ENCODE measurements at regions not wholly inside any gene's neighbourhood (a gene's known extent, or its start where the extent isn't known, plus 50 kb on each side); places are given as distances from the start of the nearest gene placed in this dataset.

GRCh38 chr12:78406213-78406612 is 458.4 kb upstream of the SYT1 start:
- H3K27me3 ChIP-seq (ENCODE audit: control insufficient read depth, insufficient read depth, low read length): no peaks in the 10 kb centered on the region
- no peaks in the 10 kb centered on the region for H3K36me3 ChIP-seq (replicated peaks; ENCODE audit: control insufficient read depth, insufficient read depth, low read length)
- no peak overlapping the region for H3K4me3 ChIP-seq (ENCODE audit: insufficient read depth, low read depth, low read length)
- no peak for DNase-seq

- Histone ChIP-seq H3K36me3 (replicated peaks; ENCODE audit: control insufficient read depth, insufficient read depth, low read length) (no peaks in the 10 kb centered on the region), H3K4me3 (ENCODE audit: insufficient read depth, low read depth, low read length) (no peak overlapping the region), H3K27me3 (ENCODE audit: control insufficient read depth, insufficient read depth, low read length) (no peaks in the 10 kb centered on the region)
- DNase-seq: no peak
Measured at GRCh38 chr12:78406828-78407227, 457.7 kb upstream of the SYT1 start.

GRCh38 chr12:78407722-78408121 is 456.9 kb upstream of the SYT1 start:
- Histone ChIP-seq H3K27me3 (ENCODE audit: control insufficient read depth, insufficient read depth, low read length) (no peaks in the 10 kb centered on the region), H3K36me3 (replicated peaks; ENCODE audit: control insufficient read depth, insufficient read depth, low read length) (no peaks in the 10 kb centered on the region), H3K4me3 (ENCODE audit: insufficient read depth, low read depth, low read length) (no peak overlapping the region)
- DNase-seq: no peak

- no peak overlapping the region for H3K4me3 ChIP-seq (ENCODE audit: insufficient read depth, low read depth, low read length)
- H3K36me3 ChIP-seq (replicated peaks; ENCODE audit: control insufficient read depth, insufficient read depth, low read length): no peaks in the 10 kb centered on the region
- H3K27me3 ChIP-seq (ENCODE audit: control insufficient read depth, insufficient read depth, low read length): no peaks in the 10 kb centered on the region
- DNase-seq: no peak
Measured at GRCh38 chr12:78414071-78414470, 450.5 kb upstream of the SYT1 start.

- Histone ChIP-seq H3K36me3 (replicated peaks; ENCODE audit: control insufficient read depth, insufficient read depth, low read length) (no peaks in the 10 kb centered on the region), H3K27me3 (ENCODE audit: control insufficient read depth, insufficient read depth, low read length) (no peaks in the 10 kb centered on the region), H3K4me3 (ENCODE audit: insufficient read depth, low read depth, low read length) (no peak overlapping the region)
- DNase-seq: no peak
Measured at GRCh38 chr12:78418919-78419318, 445.7 kb upstream of the SYT1 start.

GRCh38 chr12:78419513-78419912 is 445.1 kb upstream of the SYT1 start:
- no peaks in the 10 kb centered on the region for H3K27me3 ChIP-seq (ENCODE audit: control insufficient read depth, insufficient read depth, low read length)
- no peak overlapping the region for H3K4me3 ChIP-seq (ENCODE audit: insufficient read depth, low read depth, low read length)
- H3K36me3 ChIP-seq (replicated peaks; ENCODE audit: control insufficient read depth, insufficient read depth, low read length): no peaks in the 10 kb centered on the region
- no peak for DNase-seq

GRCh38 chr12:78420991-78421390 is 443.6 kb upstream of the SYT1 start:
- Histone ChIP-seq H3K27me3 (ENCODE audit: control insufficient read depth, insufficient read depth, low read length) (no peaks in the 10 kb centered on the region), H3K36me3 (replicated peaks; ENCODE audit: control insufficient read depth, insufficient read depth, low read length) (no peaks in the 10 kb centered on the region), H3K4me3 (ENCODE audit: insufficient read depth, low read depth, low read length) (no peak overlapping the region)
- no peak for DNase-seq

- DNase-seq: no peak
- H3K36me3 ChIP-seq (replicated peaks; ENCODE audit: control insufficient read depth, insufficient read depth, low read length): no peaks in the 10 kb centered on the region
- no peak overlapping the region for H3K4me3 ChIP-seq (ENCODE audit: insufficient read depth, low read depth, low read length)
- H3K27me3 ChIP-seq (ENCODE audit: control insufficient read depth, insufficient read depth, low read length): no peaks in the 10 kb centered on the region
Measured at GRCh38 chr12:78430551-78430950, 434.0 kb upstream of the SYT1 start.

GRCh38 chr12:78431931-78432330 is 432.6 kb upstream of the SYT1 start:
- H3K27me3 ChIP-seq (ENCODE audit: control insufficient read depth, insufficient read depth, low read length): no peaks in the 10 kb centered on the region
- H3K4me3 ChIP-seq (ENCODE audit: insufficient read depth, low read depth, low read length): no peak overlapping the region
- H3K36me3 ChIP-seq (replicated peaks; ENCODE audit: control insufficient read depth, insufficient read depth, low read length): no peaks in the 10 kb centered on the region
- DNase-seq: no peak

- no peak overlapping the region for H3K4me3 ChIP-seq (ENCODE audit: insufficient read depth, low read depth, low read length)
- H3K36me3 ChIP-seq (replicated peaks; ENCODE audit: control insufficient read depth, insufficient read depth, low read length): no peaks in the 10 kb centered on the region
- H3K27me3 ChIP-seq (ENCODE audit: control insufficient read depth, insufficient read depth, low read length): no peaks in the 10 kb centered on the region
- no peak for DNase-seq
Measured at GRCh38 chr12:78439666-78440065, 424.9 kb upstream of the SYT1 start.

- Histone ChIP-seq H3K4me3 (ENCODE audit: insufficient read depth, low read depth, low read length) (no peak overlapping the region), H3K27me3 (ENCODE audit: control insufficient read depth, insufficient read depth, low read length) (no peaks in the 10 kb centered on the region), H3K36me3 (replicated peaks; ENCODE audit: control insufficient read depth, insufficient read depth, low read length) (no peaks in the 10 kb centered on the region)
- DNase-seq: no peak
Measured at GRCh38 chr12:78441737-78442453, 422.7 kb upstream of the SYT1 start.

- H3K27me3 ChIP-seq (ENCODE audit: control insufficient read depth, insufficient read depth, low read length): no peaks in the 10 kb centered on the region
Measured at GRCh38 chr12:78442454-78442801, 422.1 kb upstream of the SYT1 start.

GRCh38 chr12:78446555-78446954 is 418.0 kb upstream of the SYT1 start:
- no peaks in the 10 kb centered on the region for H3K36me3 ChIP-seq (replicated peaks; ENCODE audit: control insufficient read depth, insufficient read depth, low read length)

More at GRCh38 chr12:78442454-78442801, 422.1 kb upstream of the SYT1 start:
- no peak for DNase-seq
- H3K36me3 ChIP-seq (replicated peaks; ENCODE audit: control insufficient read depth, insufficient read depth, low read length): no peaks in the 10 kb centered on the region
- no peak overlapping the region for H3K4me3 ChIP-seq (ENCODE audit: insufficient read depth, low read depth, low read length)

GRCh38 chr12:78447373-78447772 is 417.2 kb upstream of the SYT1 start:
- H3K27me3 ChIP-seq (ENCODE audit: control insufficient read depth, insufficient read depth, low read length): no peaks in the 10 kb centered on the region
- H3K36me3 ChIP-seq (replicated peaks; ENCODE audit: control insufficient read depth, insufficient read depth, low read length): no peaks in the 10 kb centered on the region
- H3K4me3 ChIP-seq (ENCODE audit: insufficient read depth, low read depth, low read length): no peak overlapping the region
- DNase-seq: peak; percentile 0

More at GRCh38 chr12:78446555-78446954, 418.0 kb upstream of the SYT1 start:
- Histone ChIP-seq H3K4me3 (ENCODE audit: insufficient read depth, low read depth, low read length) (no peak overlapping the region), H3K27me3 (ENCODE audit: control insufficient read depth, insufficient read depth, low read length) (no peaks in the 10 kb centered on the region)
- no peak for DNase-seq

- DNase-seq: no peak
- H3K4me3 ChIP-seq (ENCODE audit: insufficient read depth, low read depth, low read length): no peak overlapping the region
- no peaks in the 10 kb centered on the region for H3K36me3 ChIP-seq (replicated peaks; ENCODE audit: control insufficient read depth, insufficient read depth, low read length)
- H3K27me3 ChIP-seq (ENCODE audit: control insufficient read depth, insufficient read depth, low read length): no peaks in the 10 kb centered on the region
Measured at GRCh38 chr12:78448692-78449091, 415.9 kb upstream of the SYT1 start.

- DNase-seq: no peak
- Histone ChIP-seq H3K36me3 (replicated peaks; ENCODE audit: control insufficient read depth, insufficient read depth, low read length) (no peaks in the 10 kb centered on the region), H3K27me3 (ENCODE audit: control insufficient read depth, insufficient read depth, low read length) (no peaks in the 10 kb centered on the region), H3K4me3 (ENCODE audit: insufficient read depth, low read depth, low read length) (no peak overlapping the region)
Measured at GRCh38 chr12:78455991-78456390, 408.6 kb upstream of the SYT1 start.
